GM18502 (cell line): ENCODE measurements at regions not wholly inside any gene's neighbourhood (a gene's known extent, or its start where the extent isn't known, plus 50 kb on each side); places are given as distances from the start of the nearest gene placed in this dataset.

Source experiments
- ATAC-seq: cut with Tn5 transposase; IDR thresholded peaks from one replicate; pipeline ENCODE4 v1.9.1; 2021; ENCODE audit warnings: mild to moderate bottlenecking; ENCODE audit not compliant: unreplicated experiment, poor library complexity

DNA sequence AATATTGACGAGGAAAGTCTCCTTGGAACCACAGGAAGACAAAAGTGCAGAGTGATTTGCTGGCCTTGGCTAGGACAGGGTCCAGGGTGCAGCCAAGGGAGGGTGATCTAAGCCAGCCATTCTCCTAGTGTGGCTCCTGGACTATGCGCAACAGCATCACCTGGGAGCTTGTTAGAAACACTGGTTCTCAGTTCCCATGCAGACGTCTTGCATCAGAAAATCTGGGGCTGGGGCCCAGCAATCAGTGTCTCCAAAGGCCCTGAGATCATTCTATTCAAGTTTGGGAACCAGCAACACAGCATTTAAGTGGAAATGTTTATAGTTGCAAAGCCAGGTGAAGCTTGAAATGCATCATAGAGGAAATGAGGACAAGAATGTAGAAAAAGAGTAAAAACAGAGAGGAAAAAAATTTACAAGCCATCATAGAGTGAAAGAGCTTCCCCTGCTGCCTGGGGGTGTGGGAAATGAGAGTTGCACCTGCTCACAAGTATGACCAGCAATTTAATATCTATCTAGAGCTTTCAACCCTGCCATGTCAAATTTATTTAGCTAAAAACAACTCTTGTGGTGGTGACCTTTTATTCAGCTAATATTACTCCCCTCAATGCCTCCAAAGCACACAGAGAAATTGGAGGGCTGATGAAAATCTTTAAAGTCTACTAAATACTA, 54.4 kb upstream of the SEC11C start:
- ATAC-seq, result no peak

DNA sequence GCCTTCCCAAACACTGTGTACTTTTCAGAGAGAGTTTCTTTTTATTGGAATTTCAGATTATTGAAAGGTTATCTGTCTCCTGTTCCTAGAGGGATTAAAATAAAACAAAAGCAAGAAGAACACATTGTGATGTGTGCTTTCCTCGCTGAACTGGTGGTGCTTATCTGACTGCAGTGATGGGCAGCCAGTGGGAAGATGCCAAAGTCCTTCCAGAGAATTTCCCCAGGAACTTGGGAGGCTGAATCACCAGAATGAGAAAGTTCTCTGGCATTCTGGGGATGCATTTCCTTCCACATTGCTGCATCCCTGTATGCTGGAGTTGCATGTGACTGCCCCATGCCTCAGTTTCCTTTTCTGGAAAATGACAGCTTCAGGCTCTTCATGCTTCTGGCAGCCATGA, 53.9 kb upstream of the SEC11C start:
- ATAC-seq, result no peak

DNA sequence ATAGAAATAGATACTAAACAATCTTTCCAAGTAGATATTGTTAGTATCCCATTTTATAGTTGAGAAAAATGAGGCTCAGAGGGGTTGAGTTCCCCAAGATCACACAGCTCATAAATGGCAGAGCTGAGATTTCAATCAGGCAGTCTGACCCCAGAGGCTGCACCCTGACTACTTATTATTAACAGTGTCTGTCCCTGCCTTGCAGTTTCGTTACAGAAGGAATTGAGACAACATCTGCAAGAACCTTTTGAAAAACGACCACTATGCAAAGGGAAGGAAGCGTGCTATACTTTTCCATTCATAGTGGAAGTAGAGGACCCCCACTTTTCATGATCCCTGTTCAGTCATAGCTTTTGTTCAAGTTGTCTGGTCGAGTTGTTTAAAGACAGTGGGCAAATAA, 53.2 kb upstream of the SEC11C start:
- ATAC-seq, result no peak

DNA sequence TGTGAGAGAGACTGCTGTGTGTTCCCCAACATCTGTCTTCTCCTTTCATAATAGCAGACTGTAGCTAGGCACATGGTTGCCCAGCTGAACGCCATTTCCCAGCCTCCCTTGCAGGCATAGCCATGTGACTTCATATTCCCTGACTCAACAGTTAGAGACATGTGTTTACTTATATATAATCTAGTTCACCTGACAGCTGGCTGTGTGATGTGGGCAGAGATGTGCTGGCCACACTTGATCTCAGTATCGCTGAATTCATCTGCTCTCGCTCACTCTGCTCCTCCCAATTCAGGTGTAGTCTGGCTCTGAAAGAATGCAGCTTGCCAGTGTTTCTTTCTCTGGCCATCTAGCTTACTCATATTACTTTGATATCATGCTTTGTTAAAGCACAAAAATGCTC, 52.3 kb upstream of the SEC11C start:
- ATAC-seq, result no peak
